H1 (cell line): ENCODE measurements at regions not wholly inside any gene's neighbourhood (a gene's known extent, or its start where the extent isn't known, plus 50 kb on each side); places are given as distances from the start of the nearest gene placed in this dataset.

Source experiments
- CTCF ChIA-PET: fragments of 300-600 bp; sonication (Branson Sonifier 250); formaldehyde crosslinking; loops from one replicate; lab custom pipeline; 2021; ENCODE audit not compliant: partially characterized antibody; lab: Charles Lee
- POLR2A ChIA-PET: fragments of 300-600 bp; sonication (Branson Sonifier 250); formaldehyde crosslinking; loops from one replicate; lab custom pipeline; 2021; ENCODE audit warnings: inconsistent platforms; ENCODE audit not compliant: partially characterized antibody; lab: Charles Lee
- DNase-seq, 2 experiments: peaks; one replicate each; pipeline versions ENCODE4 v3.0.0 to v3.0.0-alpha.2; 2010 to 2022; ENCODE audit warnings: low spot score in 2 of 2, low read depth in 1 of 2, mixed read lengths in 1 of 2
- FAIRE-seq: peaks from 2 replicates; lab custom pipeline; 2011; peaks lifted over from hg19 to GRCh38; lab: Jason Lieb, UNC
- H2AFZ ChIP-seq: 2 replicates; pipeline ENCODE4 v1.8.1; 2012; ENCODE audit warnings: low read length, inconsistent platforms
- H2AK5ac ChIP-seq: 2 replicates; pipeline ENCODE4 v1.6.1; 2013; ENCODE audit warnings: low read depth, low read length
- H2BK120ac ChIP-seq: replicated peaks from 2 replicates; pipeline ENCODE3; 2013; ENCODE audit warnings: low read depth, low read length, inconsistent platforms
- H2BK12ac ChIP-seq: 2 replicates; pipeline ENCODE4 v1.6.1; 2013; ENCODE audit warnings: low read depth, low read length
- H2BK15ac ChIP-seq: 2 replicates; pipeline ENCODE4 v1.6.1; 2013; ENCODE audit warnings: low read length
- H2BK20ac ChIP-seq: 2 replicates; pipeline ENCODE4 v1.6.1; 2013; ENCODE audit warnings: low read length
- H2BK5ac ChIP-seq: 2 replicates; pipeline ENCODE4 v1.6.1; 2013; ENCODE audit warnings: low read depth, low read length
- H3K14ac ChIP-seq: 2 replicates; pipeline ENCODE4 v1.6.1; 2013; ENCODE audit warnings: inconsistent platforms; ENCODE audit not compliant: insufficient read length
- H3K18ac ChIP-seq: 2 replicates; pipeline ENCODE4 v1.6.1; 2013; ENCODE audit warnings: low read length; ENCODE audit errors: extremely low read depth
- H3K23ac ChIP-seq: 2 replicates; pipeline ENCODE4 v1.6.1; 2013; ENCODE audit warnings: inconsistent platforms; ENCODE audit not compliant: insufficient read length
- H3K23me2 ChIP-seq: 2 replicates; pipeline ENCODE4 v1.6.1; 2013; ENCODE audit warnings: low read depth, low read length
- H3K27ac ChIP-seq: 2 replicates; pipeline ENCODE4 v1.6.1; 2011; ENCODE audit warnings: low read depth, low read length, inconsistent platforms
- H3K27me3 ChIP-seq, 4 experiments: replicated peaks in 1 of 4; 1 replicate in 1 of 4; 2 replicates in 3 of 4; pipeline versions ENCODE4 v1.6.1 to v1.8.1; 2011 to 2013; ENCODE audit warnings: low read length in 3 of 4, mild to moderate bottlenecking in 3 of 4, inconsistent platforms in 2 of 4, mixed read lengths in 2 of 4, moderate library complexity in 1 of 4; ENCODE audit not compliant: control insufficient read depth in 3 of 4, insufficient read depth in 3 of 4; ENCODE audit errors: extremely low read depth in 1 of 4
- H3K36me3 ChIP-seq, 4 experiments: 2 replicates each; pipeline versions ENCODE4 v1.6.1 to v1.8.1; 2011 to 2013; ENCODE audit warnings: mild to moderate bottlenecking in 4 of 4, low read length in 3 of 4, moderate library complexity in 2 of 4, control low read depth in 1 of 4, inconsistent platforms in 1 of 4; ENCODE audit not compliant: insufficient read depth in 4 of 4, control insufficient read depth in 2 of 4
- H3K4ac ChIP-seq: replicated peaks from 2 replicates; pipeline ENCODE3; 2013; ENCODE audit warnings: low read length, low read depth, mixed read lengths, inconsistent platforms; ENCODE audit not compliant: insufficient read length
- H3K4me1 ChIP-seq, 4 experiments: replicated peaks in 1 of 4; 1 replicate in 1 of 4; 2 replicates in 3 of 4; pipeline versions ENCODE4 v1.6.1 to v1.8.1; 2011 to 2013; ENCODE audit warnings: low read length in 3 of 4, inconsistent platforms in 2 of 4, mixed read lengths in 1 of 4; ENCODE audit not compliant: insufficient read depth in 4 of 4, control insufficient read depth in 3 of 4
- H3K4me2 ChIP-seq, 2 experiments: 2 replicates each; pipeline versions ENCODE4 v1.6.1 to v1.8.1; 2011 to 2013; ENCODE audit warnings: low read depth in 2 of 2, low read length in 2 of 2, control low read depth in 1 of 2, inconsistent platforms in 1 of 2, mild to moderate bottlenecking in 1 of 2; ENCODE audit not compliant: insufficient read depth in 1 of 2
- H3K4me3 ChIP-seq, 4 experiments: fragments of 200-600, 300-600 bp in 1 of 4; sonication (generic), shearing (Covaris generic), sonication (Bioruptor Twin) in 1 of 4; 2 replicates each; pipeline versions ENCODE4 v1.5.1 to v1.8.1; 2011 to 2016; ENCODE audit warnings: low read length in 4 of 4, low read depth in 3 of 4, control low read depth in 2 of 4, inconsistent platforms in 2 of 4, mild to moderate bottlenecking in 2 of 4, mixed read lengths in 1 of 4, moderate library complexity in 1 of 4; ENCODE audit not compliant: insufficient read depth in 2 of 4; ENCODE audit errors: extremely low read depth in 1 of 4
- H3K56ac ChIP-seq: replicated peaks from 2 replicates; pipeline ENCODE3; 2013; ENCODE audit warnings: low read depth, mild to moderate bottlenecking, mixed read lengths, low read length, inconsistent platforms; ENCODE audit not compliant: insufficient read length
- H3K79me1 ChIP-seq: 2 replicates; pipeline ENCODE4 v1.6.1; 2013; ENCODE audit warnings: low read depth, low read length, control low read depth
- H3K79me2 ChIP-seq, 2 experiments: 2 replicates each; pipeline versions ENCODE4 v1.6.1 to v1.8.1; 2012 to 2013; ENCODE audit warnings: low read length in 2 of 2, mild to moderate bottlenecking in 2 of 2, inconsistent platforms in 1 of 2; ENCODE audit not compliant: insufficient read depth in 2 of 2, control insufficient read depth in 1 of 2
- H3K9ac ChIP-seq, 4 experiments: replicated peaks in 1 of 4; 1 replicate in 1 of 4; 2 replicates in 3 of 4; pipeline versions ENCODE4 v1.6.1 to v1.8.1; 2011 to 2013; ENCODE audit warnings: low read depth in 3 of 4, low read length in 3 of 4, control low read depth in 2 of 4, mild to moderate bottlenecking in 2 of 4, moderate library complexity in 2 of 4, inconsistent platforms in 1 of 4; ENCODE audit errors: extremely low read depth in 1 of 4
- H3K9me3 ChIP-seq, 2 experiments: 2 replicates each; pipeline versions ENCODE4 v1.6.1 to v1.8.1; 2012 to 2013; ENCODE audit warnings: mild to moderate bottlenecking in 2 of 2, moderate library complexity in 2 of 2, control low read depth in 1 of 2, inconsistent platforms in 1 of 2, low read depth in 1 of 2, low read length in 1 of 2, mixed read lengths in 1 of 2; ENCODE audit not compliant: insufficient read depth in 2 of 2
- H4K20me1 ChIP-seq, 2 experiments: replicated peaks in 1 of 2; 2 replicates each; pipeline versions ENCODE3 to v1.8.1; 2011 to 2013; ENCODE audit warnings: inconsistent platforms in 2 of 2, low read length in 2 of 2, mild to moderate bottlenecking in 1 of 2; ENCODE audit not compliant: insufficient read depth in 2 of 2, control insufficient read depth in 1 of 2
- H4K5ac ChIP-seq: 2 replicates; pipeline ENCODE4 v1.6.1; 2013; ENCODE audit warnings: low read length, low read depth, mixed read lengths, inconsistent platforms; ENCODE audit not compliant: insufficient read length
- H4K8ac ChIP-seq: 2 replicates; pipeline ENCODE4 v1.8.0; 2013; ENCODE audit warnings: mild to moderate bottlenecking, moderate library complexity, low read length, inconsistent platforms; ENCODE audit not compliant: insufficient read depth; ENCODE audit errors: extremely low read depth
- H4K91ac ChIP-seq: replicated peaks from 2 replicates; pipeline ENCODE3; 2013; ENCODE audit warnings: low read length, mixed read lengths, inconsistent platforms; ENCODE audit not compliant: insufficient read length
- SIRT6 ChIP-seq: IDR thresholded peaks from one replicate; pipeline ENCODE4 v1.7.1; 2012; ENCODE audit warnings: low read length, inconsistent platforms
- SUZ12 ChIP-seq: fragments of 200-600 bp; sonication (generic); IDR thresholded peaks from 2 replicates; pipeline ENCODE4 v1.6.1; 2012; ENCODE audit warnings: mild to moderate bottlenecking, inconsistent platforms, low read length, moderate library complexity, mixed read lengths
- YY1 ChIP-seq: IDR thresholded peaks from 2 replicates; pipeline ENCODE4 v1.6.1; 2011; ENCODE audit warnings: low read depth, mild to moderate bottlenecking, low read length
- WGBS, 2 experiments: shearing (Covaris generic) in 1 of 2; methylation state at CpG; one replicate each; pipeline versions ENCODE4 v1.1.6 to v1.1.7; 2013 to 2015; ENCODE audit warnings: low lambda C conversion rate in 2 of 2, mixed read lengths in 2 of 2, inconsistent platforms in 1 of 2, low coverage in 1 of 2, missing lambda C conversion rate in 1 of 2; ENCODE audit not compliant: insufficient replicate concordance in 2 of 2, insufficient coverage in 1 of 2, insufficient read length in 1 of 2; ENCODE audit errors: extremely low coverage in 1 of 2, missing lambda C conversion rate in 1 of 2; 5-methylcytosine and 5-hydroxymethylcytosine counted together

DNA sequence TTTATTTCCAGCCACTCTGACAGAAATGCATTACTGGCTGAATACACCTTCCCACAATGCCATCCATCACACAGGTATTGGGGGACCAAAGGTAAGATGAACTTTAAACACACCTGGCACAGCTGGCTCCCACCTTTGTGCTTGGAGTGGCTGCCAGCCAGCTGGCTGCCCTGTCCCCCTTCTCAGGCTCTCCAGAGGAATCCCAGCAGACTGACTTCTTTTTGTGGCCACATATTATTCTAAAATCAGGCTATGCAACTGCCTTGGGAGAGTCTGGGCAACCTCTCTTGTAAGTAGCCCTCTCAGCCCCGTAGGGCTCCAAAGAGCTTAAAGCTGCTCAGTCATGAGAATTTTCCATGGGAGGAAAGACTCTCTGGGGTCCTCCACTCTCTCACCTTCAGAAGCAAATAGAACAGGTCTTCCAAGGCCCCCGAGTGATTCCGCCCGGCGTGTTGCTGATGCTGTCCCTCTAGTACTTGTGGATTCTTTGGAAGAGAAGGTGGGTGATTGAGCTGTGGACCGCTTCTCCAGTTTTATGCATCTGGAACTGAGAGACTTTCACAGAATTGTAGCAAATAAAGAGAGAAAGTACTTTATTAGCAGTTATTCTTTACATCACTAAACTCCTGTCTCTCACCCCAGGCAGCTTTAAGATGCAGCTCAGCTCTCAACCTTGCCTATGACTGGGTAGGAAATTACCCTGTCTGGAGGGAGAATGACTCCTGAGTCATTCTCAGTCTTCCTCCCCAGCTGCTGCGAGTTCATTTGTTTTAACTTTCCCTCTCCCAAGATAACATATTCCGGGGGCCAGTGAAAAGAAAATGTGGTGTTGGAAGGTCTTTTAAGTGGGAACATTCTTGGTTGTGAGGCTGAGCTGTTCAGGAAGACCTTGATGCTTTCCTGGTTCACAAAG lies 159.4 kb upstream of the PITX1 start:
- H2BK15ac ChIP-seq: no peak overlapping the region
- CTCF ChIA-PET: interaction anchor here (0.8 to 4.0 kb wide), 8 partner anchors 9 to 276 kb away, joined by 3 to 32 read pairs (median 6); no protein-coding TSS in a partner anchor

More for the DNA sequence above, 159.4 kb upstream of the PITX1 start:
- Histone ChIP-seq H3K4ac (no peak overlapping the region), H2AK5ac (no peak overlapping the region), H3K23ac (no peak overlapping the region), H4K91ac (no peak overlapping the region), H3K14ac (no peak overlapping the region), H3K4me1 (peaks cover 0 to 3% (median 1%) of the 10 kb centered on the region in 4 experiments; a peak in 1 of 7 replicates), H3K4me3 (no peak overlapping the region), H3K9me3 (no peaks in the 10 kb centered on the region), H3K56ac (no peak overlapping the region), H2BK20ac (no peak overlapping the region), H3K79me2 (no peaks in the 10 kb centered on the region), H4K5ac (no peak overlapping the region), H2BK5ac (no peak overlapping the region), H2BK12ac (no peak overlapping the region), H2AFZ (no peak overlapping the region), H2BK120ac (no peak overlapping the region), H3K79me1 (no peaks in the 10 kb centered on the region), H3K23me2 (no peaks in the 10 kb centered on the region), H3K18ac (no peak overlapping the region), H3K36me3 (no peaks in the 10 kb centered on the region), H3K4me2 (no peak overlapping the region), H3K9ac (no peak overlapping the region), H4K20me1 (no peaks in the 10 kb centered on the region), H3K27ac (no peak overlapping the region), H3K27me3 (peaks cover 4 to 21% (median 16%) of the 10 kb centered on the region in 4 experiments; a peak in 6 of 7 replicates), H4K8ac (no peak overlapping the region)
- WGBS, 2 experiments: 87% methylated on average over 8 of the region's 8 CpGs; no CpG with 5 or more reads in 1 of the 2 experiments
- no peak for FAIRE-seq
- no peak for TF ChIP-seq SUZ12
- no peak for TF ChIP-seq YY1
- no peak for TF ChIP-seq SIRT6
- POLR2A ChIA-PET: no interaction called here
- DNase-seq: peak in 1 of 2 experiments; percentile 33
